Fibroblast of lung (primary cell): ENCODE measurements at regions not wholly inside any gene's neighbourhood (a gene's known extent, or its start where the extent isn't known, plus 50 kb on each side); places are given as distances from the start of the nearest gene placed in this dataset.

Experiments used
- DNase-seq, 2 donors: peaks; one replicate each; pipeline versions ENCODE4 v3.0.0 to v3.0.0-alpha.2; 2010; ENCODE audit warnings: low read depth in 2 of 2
- H2AFZ ChIP-seq: 2 replicates; pipeline ENCODE4 v1.5.1; 2012; ENCODE audit warnings: low read length, control low read depth, inconsistent platforms
- H3K27ac ChIP-seq: 2 replicates; pipeline ENCODE4 v1.5.1; 2011; ENCODE audit warnings: low read length, control low read depth; ENCODE audit not compliant: insufficient read depth
- H3K27me3 ChIP-seq: 2 replicates; pipeline ENCODE4 v1.5.1; 2011; ENCODE audit warnings: mild to moderate bottlenecking, low read length; ENCODE audit not compliant: control insufficient read depth, insufficient read depth
- H3K36me3 ChIP-seq: 2 replicates; pipeline ENCODE4 v1.5.1; 2011; ENCODE audit warnings: low read length; ENCODE audit not compliant: control insufficient read depth, insufficient read depth
- H3K4me1 ChIP-seq: 2 replicates; pipeline ENCODE4 v1.5.1; 2011; ENCODE audit warnings: low read length; ENCODE audit not compliant: control insufficient read depth, insufficient read depth; ENCODE audit errors: extremely low read depth
- H3K4me2 ChIP-seq: 2 replicates; pipeline ENCODE4 v1.5.1; 2011; ENCODE audit warnings: low read length, control low read depth; ENCODE audit not compliant: insufficient read depth; ENCODE audit errors: extremely low read depth
- H3K4me3 ChIP-seq, 4 experiments: fragments of 200-600 bp in 1 of 4; sonication (generic) in 1 of 4; replicated peaks in 1 of 4; 2 replicates each; pipeline ENCODE4 v1.5.1; 2011 to 2016; ENCODE audit warnings: low read length in 4 of 4, low read depth in 3 of 4, mild to moderate bottlenecking in 3 of 4, control low read depth in 2 of 4, inconsistent platforms in 1 of 4, mixed read lengths in 1 of 4; ENCODE audit not compliant: insufficient read depth in 1 of 4; ENCODE audit errors: control extremely low read depth in 1 of 4
- H3K79me2 ChIP-seq: 2 replicates; pipeline ENCODE4 v1.5.1; 2012; ENCODE audit warnings: mild to moderate bottlenecking, low read length, inconsistent platforms; ENCODE audit not compliant: control insufficient read depth, insufficient read depth
- H3K9ac ChIP-seq: 2 replicates; pipeline ENCODE4 v1.5.1; 2011; ENCODE audit warnings: mild to moderate bottlenecking, low read length, control low read depth; ENCODE audit not compliant: insufficient read depth
- H3K9me3 ChIP-seq: 2 replicates; pipeline ENCODE4 v1.5.1; 2012; ENCODE audit warnings: low read depth, low read length; ENCODE audit not compliant: control insufficient read depth, insufficient read depth
- H4K20me1 ChIP-seq: 2 replicates; pipeline ENCODE4 v1.5.1; 2011; ENCODE audit warnings: low read length; ENCODE audit not compliant: control insufficient read depth, insufficient read depth; ENCODE audit errors: extremely low read depth
- CTCF ChIP-seq, 2 donors: IDR thresholded peaks in 1 of 2; conservative IDR thresholded peaks in 1 of 2; 1 replicate in 1 of 2; 2 replicates in 1 of 2; pipeline ENCODE4 v1.5.1; 2011 to 2012; ENCODE audit warnings: low read length in 2 of 2, control low read depth in 1 of 2, inconsistent platforms in 1 of 2, low read depth in 1 of 2, mild to moderate bottlenecking in 1 of 2
- EZH2 ChIP-seq: IDR thresholded peaks from 2 replicates; pipeline ENCODE4 v1.5.1; 2012; ENCODE audit warnings: low read length, control low read depth, mild to moderate bottlenecking; ENCODE audit errors: missing control alignments

- no peak overlapping the region for H2AFZ ChIP-seq
- no peak for TF ChIP-seq CTCF (conservative IDR thresholded peaks at IDR 0.05 in 1 of 2, IDR thresholded peaks at IDR 0.05 in 1 of 2; ENCODE audit: low read depth in 1 of 2, low read length in 2 of 2)
- no peak for TF ChIP-seq EZH2
- H3K4me3 ChIP-seq: peak overlapping the region in 1 of 4 experiments; percentile 44
- no peaks in the 10 kb centered on the region for H3K4me1 ChIP-seq
- no peaks in the 10 kb centered on the region for H3K9me3 ChIP-seq
- H3K27me3 ChIP-seq: no peaks in the 10 kb centered on the region
- H3K36me3 ChIP-seq: no peaks in the 10 kb centered on the region
- no peak overlapping the region for H3K27ac ChIP-seq
- no peak overlapping the region for H3K9ac ChIP-seq
- no peaks in the 10 kb centered on the region for H4K20me1 ChIP-seq
- H3K79me2 ChIP-seq: no peaks in the 10 kb centered on the region
- H3K4me2 ChIP-seq: no peak overlapping the region
- DNase-seq: peak in 1 of 2 donors; percentile 45
Observed at GRCh38 chr19:31424861-31425620, 75.8 kb upstream of the TSHZ3 start.

GRCh38 chr19:31427857-31428256 is 78.6 kb upstream of the TSHZ3 start:
- Histone ChIP-seq H4K20me1 (no peaks in the 10 kb centered on the region), H3K4me3 (no peak overlapping the region), H3K27me3 (no peaks in the 10 kb centered on the region), H2AFZ (no peak overlapping the region), H3K27ac (no peak overlapping the region), H3K9ac (no peak overlapping the region), H3K9me3 (no peaks in the 10 kb centered on the region), H3K4me1 (no peaks in the 10 kb centered on the region), H3K79me2 (no peaks in the 10 kb centered on the region), H3K4me2 (no peak overlapping the region), H3K36me3 (no peaks in the 10 kb centered on the region)
- no peak for TF ChIP-seq CTCF (conservative IDR thresholded peaks at IDR 0.05 in 1 of 2, IDR thresholded peaks at IDR 0.05 in 1 of 2; ENCODE audit: low read depth in 1 of 2, low read length in 2 of 2)
- TF ChIP-seq EZH2: no peak
- peak in 1 of 2 donors; percentile 51 for DNase-seq

- Histone ChIP-seq H3K4me3 (no peak overlapping the region), H3K27ac (no peak overlapping the region), H4K20me1 (no peaks in the 10 kb centered on the region), H2AFZ (no peak overlapping the region), H3K27me3 (no peaks in the 10 kb centered on the region), H3K36me3 (no peaks in the 10 kb centered on the region), H3K4me2 (no peak overlapping the region), H3K79me2 (no peaks in the 10 kb centered on the region), H3K9me3 (no peaks in the 10 kb centered on the region), H3K4me1 (no peaks in the 10 kb centered on the region), H3K9ac (no peak overlapping the region)
- no peak for DNase-seq
- TF ChIP-seq EZH2: no peak
- no peak for TF ChIP-seq CTCF (conservative IDR thresholded peaks at IDR 0.05 in 1 of 2, IDR thresholded peaks at IDR 0.05 in 1 of 2; ENCODE audit: low read depth in 1 of 2, low read length in 2 of 2)
Observed at GRCh38 chr19:31430381-31430780, 81.1 kb upstream of the TSHZ3 start.
